SK-N-SH treated with all-trans-retinoic acid at 6 μM for 48 hours (cell line): ENCODE measurements at regions not wholly inside any gene's neighbourhood (a gene's known extent, or its start where the extent isn't known, plus 50 kb on each side); places are given as distances from the start of the nearest gene placed in this dataset.

Source experiments
- ATAC-seq: fragments of 200-7000 bp; cut with Tn5 transposase; 3 replicates; pipeline ENCODE4 v1.9.1; 2020; ENCODE audit warnings: mild to moderate bottlenecking, moderate library complexity
- ARNTL ChIP-seq: fragments of 450-650 bp; formaldehyde crosslinking; IDR thresholded peaks from 2 replicates; pipeline ENCODE4 v1.5.0; 2020; ENCODE audit warnings: low read depth, mild to moderate bottlenecking, moderate library complexity, borderline replicate concordance
- BACH2 ChIP-seq: fragments of 250-450 bp; sonication (Bioruptor Pico); IDR thresholded peaks from 2 replicates; pipeline ENCODE4 v1.9.0; 2021; ENCODE audit warnings: mild to moderate bottlenecking, borderline replicate concordance
- CREB5 ChIP-seq: fragments of 250-450 bp; sonication (Bioruptor Pico); IDR thresholded peaks from 2 replicates; pipeline ENCODE4 v1.5.1; 2020; ENCODE audit warnings: low read depth, mild to moderate bottlenecking, moderate library complexity
- CSDC2 ChIP-seq: fragments of 250-450 bp; sonication (Bioruptor Pico); IDR thresholded peaks from 2 replicates; pipeline ENCODE4 v1.5.0; 2020; ENCODE audit warnings: mild to moderate bottlenecking, moderate library complexity
- CSRNP3 ChIP-seq: fragments of 250-450 bp; sonication (Bioruptor Pico); IDR thresholded peaks from 2 replicates; pipeline ENCODE4 v1.5.1; 2021; ENCODE audit warnings: mild to moderate bottlenecking, moderate library complexity
- ESRRG ChIP-seq: fragments of 250-450 bp; sonication (Bioruptor Pico); IDR thresholded peaks from 2 replicates; pipeline ENCODE4 v1.6.1; 2021; ENCODE audit warnings: mild to moderate bottlenecking
- GLIS3 ChIP-seq: fragments of 250-450 bp; sonication (Bioruptor Pico); IDR thresholded peaks from 2 replicates; pipeline ENCODE4 v1.5.0; 2020; ENCODE audit warnings: mild to moderate bottlenecking, moderate library complexity
- ISL1 ChIP-seq: fragments of 250-450 bp; sonication (Bioruptor Pico); IDR thresholded peaks from 2 replicates; pipeline ENCODE4 v2.1.2; 2022; ENCODE audit warnings: mild to moderate bottlenecking, moderate library complexity
- OSR1 ChIP-seq: fragments of 250-450 bp; sonication (Bioruptor Pico); IDR thresholded peaks from 2 replicates; pipeline ENCODE4 v1.8.0; 2022; ENCODE audit warnings: moderate library complexity, mild to moderate bottlenecking, inconsistent platforms
- PATZ1 ChIP-seq: fragments of 250-450 bp; sonication (Bioruptor Pico); IDR thresholded peaks from 2 replicates; pipeline ENCODE4 v1.8.0; 2020; ENCODE audit warnings: mild to moderate bottlenecking, moderate library complexity, borderline replicate concordance
- POU6F1 ChIP-seq: fragments of 250-450 bp; sonication (Bioruptor Pico); IDR thresholded peaks from 2 replicates; pipeline ENCODE4 v1.8.0; 2021; ENCODE audit warnings: low read depth, mild to moderate bottlenecking, moderate library complexity, borderline replicate concordance
- PPARA ChIP-seq: fragments of 250-450 bp; sonication (Bioruptor Pico); IDR thresholded peaks from 2 replicates; pipeline ENCODE4 v1.5.0; 2020; ENCODE audit warnings: mild to moderate bottlenecking, borderline replicate concordance
- RARB ChIP-seq: fragments of 250-450 bp; sonication (Bioruptor Pico); IDR thresholded peaks from 2 replicates; pipeline ENCODE4 v1.8.0; 2021; ENCODE audit warnings: mild to moderate bottlenecking, moderate library complexity
- SNAI2 ChIP-seq: fragments of 250-450 bp; sonication (Bioruptor Pico); IDR thresholded peaks from 2 replicates; pipeline ENCODE4 v1.5.0; 2020; ENCODE audit warnings: mild to moderate bottlenecking, moderate library complexity
- TCF4 ChIP-seq: fragments of 250-450 bp; sonication (Bioruptor Pico); IDR thresholded peaks from 2 replicates; pipeline ENCODE4 v1.8.0; 2021; ENCODE audit warnings: mild to moderate bottlenecking, moderate library complexity, borderline replicate concordance
- TOX ChIP-seq: fragments of 250-450 bp; sonication (Bioruptor Pico); IDR thresholded peaks from 2 replicates; pipeline ENCODE4 v1.8.0; 2021; ENCODE audit warnings: mild to moderate bottlenecking, moderate library complexity, borderline replicate concordance
- TSHZ2 ChIP-seq: fragments of 250-450 bp; sonication (Bioruptor Pico); IDR thresholded peaks from 2 replicates; pipeline ENCODE4 v1.5.0; 2020; ENCODE audit warnings: mild to moderate bottlenecking, moderate library complexity
- ZC3H10 ChIP-seq: fragments of 250-450 bp; sonication (Bioruptor Pico); IDR thresholded peaks from 2 replicates; pipeline ENCODE4 v1.5.1; 2021; ENCODE audit warnings: mild to moderate bottlenecking, moderate library complexity
- ZFP3 ChIP-seq: fragments of 250-450 bp; sonication (Bioruptor Pico); IDR thresholded peaks from 2 replicates; pipeline ENCODE4 v1.5.0; 2020; ENCODE audit warnings: mild to moderate bottlenecking, moderate library complexity
- ZFP30 ChIP-seq: fragments of 450-650 bp; formaldehyde crosslinking; IDR thresholded peaks from 2 replicates; pipeline ENCODE4 v1.5.0; 2022; ENCODE audit warnings: mild to moderate bottlenecking, moderate library complexity
- ZNF565 ChIP-seq: fragments of 450-650 bp; formaldehyde crosslinking; conservative IDR thresholded peaks from 2 replicates; pipeline ENCODE4 v1.5.0; 2020; ENCODE audit warnings: low read depth, mild to moderate bottlenecking, moderate library complexity
- ZNF70 ChIP-seq: fragments of 450-650 bp; formaldehyde crosslinking; IDR thresholded peaks from 2 replicates; pipeline ENCODE4 v1.5.0; 2020; ENCODE audit warnings: mild to moderate bottlenecking, moderate library complexity
- ZNF8 ChIP-seq: fragments of 450-650 bp; formaldehyde crosslinking; IDR thresholded peaks from 2 replicates; pipeline ENCODE4 v1.5.0; 2020; ENCODE audit warnings: mild to moderate bottlenecking, moderate library complexity

- no peak for TF ChIP-seq ZFP3 (CRISPR knock-in tag)
- TF ChIP-seq ZNF8 (CRISPR knock-in tag) = no peak
- TF ChIP-seq SNAI2 (CRISPR knock-in tag) = no peak
Measured at GRCh38 chr20:53776858-53777257, 183.2 kb upstream of the ZNF217 start.

GRCh38 chr20:53774461-53775203 lies 181.0 kb upstream of the ZNF217 start:
- no peak for TF ChIP-seq ZNF565 (CRISPR knock-in tag)
- peak; percentile 60; the same call in 1 of the 2 replicates for TF ChIP-seq ZFP3 (CRISPR knock-in tag)
- no peak for TF ChIP-seq ESRRG
- no peak for TF ChIP-seq OSR1 (CRISPR knock-in tag)
- no peak for TF ChIP-seq ZNF70 (CRISPR knock-in tag)
- TF ChIP-seq RARB (CRISPR knock-in tag) = no peak
- TF ChIP-seq CSRNP3 (CRISPR knock-in tag) = no peak
- no peak for TF ChIP-seq ZNF8 (CRISPR knock-in tag)
- TF ChIP-seq ARNTL (CRISPR knock-in tag) = no peak
- TF ChIP-seq SNAI2 (CRISPR knock-in tag) = no peak
- no peak for TF ChIP-seq CSDC2 (CRISPR knock-in tag)
- no peak for TF ChIP-seq BACH2 (CRISPR knock-in tag)
- peak; percentile 24; the same call in 1 of the 2 replicates for TF ChIP-seq ISL1 (CRISPR knock-in tag)
- TF ChIP-seq GLIS3 (CRISPR knock-in tag) = no peak
- peak; percentile 55 for ATAC-seq

More at GRCh38 chr20:53776858-53777257, 183.2 kb upstream of the ZNF217 start:
- no peak for ATAC-seq

GRCh38 chr20:53773792-53774401 lies 180.3 kb upstream of the ZNF217 start:
- ATAC-seq = peak; percentile 91
- TF ChIP-seq TSHZ2 (no peak), OSR1 (CRISPR knock-in tag) (no peak), ISL1 (CRISPR knock-in tag) (peak; percentile 100), SNAI2 (CRISPR knock-in tag) (no peak), POU6F1 (CRISPR knock-in tag) (no peak), TCF4 (CRISPR knock-in tag) (no peak), PPARA (CRISPR knock-in tag) (no peak), ZFP30 (CRISPR knock-in tag) (no peak), ZNF8 (CRISPR knock-in tag) (peak; percentile 20; the same call in 1 of the 2 replicates), GLIS3 (CRISPR knock-in tag) (no peak; the same call in 1 of the 2 replicates), ZNF565 (CRISPR knock-in tag) (no peak), ZNF70 (CRISPR knock-in tag) (no peak), CREB5 (CRISPR knock-in tag) (peak; percentile 94), RARB (CRISPR knock-in tag) (peak; percentile 86; the same call in 1 of the 2 replicates), CSDC2 (CRISPR knock-in tag) (no peak), TOX (CRISPR knock-in tag) (peak; percentile 84; the same call in 1 of the 2 replicates), BACH2 (CRISPR knock-in tag) (no peak), ZC3H10 (CRISPR knock-in tag) (peak; percentile 94), CSRNP3 (CRISPR knock-in tag) (peak; percentile 75; the same call in 1 of the 2 replicates), ARNTL (CRISPR knock-in tag) (no peak), PATZ1 (CRISPR knock-in tag) (peak; percentile 90), ZFP3 (CRISPR knock-in tag) (no peak), ESRRG (no peak)
- TF ChIP-seq, all 23 proteins: peak for 8

GRCh38 chr20:53773066-53773791 lies 179.6 kb upstream of the ZNF217 start:
- peak; percentile 21; the same call in 2 of the 3 replicates for ATAC-seq
